Stimulated activated CD8-positive, alpha-beta memory T cell treated with anti-CD3 and anti-CD28 coated beads, Interleukin-12 subunit alpha, Interleukin-12 subunit beta, amount 100 ng/mL, for 4 hours (primary cell): ENCODE measurements at regions not wholly inside any gene's neighbourhood (a gene's known extent, or its start where the extent isn't known, plus 50 kb on each side); places are given as distances from the start of the nearest gene placed in this dataset.

Experiments used
- DNase-seq: peaks from one replicate; pipeline ENCODE4 v3.0.0-alpha.2; 2020; ENCODE audit warnings: low read depth

- DNase-seq: no peak
Measured at GRCh38 chr13:90951663-90952062, 395.8 kb upstream of the MIR17HG start.

- no peak for DNase-seq
Measured at GRCh38 chr13:90952326-90952725, 395.2 kb upstream of the MIR17HG start.

- no peak for DNase-seq
Measured at GRCh38 chr13:90954605-90955195, 392.8 kb upstream of the MIR17HG start.

- no peak for DNase-seq
Measured at GRCh38 chr13:90956031-90956430, 391.5 kb upstream of the MIR17HG start.

GRCh38 chr13:90958866-90959265 lies 388.6 kb upstream of the MIR17HG start:
- DNase-seq: no peak

- DNase-seq: no peak
Measured at GRCh38 chr13:90968166-90968904, 379.2 kb upstream of the MIR17HG start.

- DNase-seq: no peak
Measured at GRCh38 chr13:90974249-90974975, 373.1 kb upstream of the MIR17HG start.

- no peak for DNase-seq
Measured at GRCh38 chr13:90979059-90979458, 368.4 kb upstream of the MIR17HG start.

- no peak for DNase-seq
Measured at GRCh38 chr13:90984756-90985155, 362.7 kb upstream of the MIR17HG start.

GRCh38 chr13:90995001-90995400 lies 352.5 kb upstream of the MIR17HG start:
- no peak for DNase-seq

- no peak for DNase-seq
Measured at GRCh38 chr13:90995614-90996013, 351.9 kb upstream of the MIR17HG start.

GRCh38 chr13:90997951-90998350 lies 349.5 kb upstream of the MIR17HG start:
- no peak for DNase-seq

GRCh38 chr13:90999401-90999800 lies 348.1 kb upstream of the MIR17HG start:
- DNase-seq: no peak

GRCh38 chr13:91001371-91001770 lies 346.1 kb upstream of the MIR17HG start:
- DNase-seq: no peak

- DNase-seq: no peak
Measured at GRCh38 chr13:91014696-91015095, 332.8 kb upstream of the MIR17HG start.

GRCh38 chr13:91017031-91017668 lies 330.3 kb upstream of the MIR17HG start:
- DNase-seq: no peak

- no peak for DNase-seq
Measured at GRCh38 chr13:91017669-91018053, 329.8 kb upstream of the MIR17HG start.

GRCh38 chr13:91020461-91021034 lies 326.9 kb upstream of the MIR17HG start:
- no peak for DNase-seq

- DNase-seq: no peak
Measured at GRCh38 chr13:91024157-91024792, 323.2 kb upstream of the MIR17HG start.

GRCh38 chr13:91025442-91025841 lies 322.0 kb upstream of the MIR17HG start:
- DNase-seq: no peak

GRCh38 chr13:91031508-91031907 lies 316.0 kb upstream of the MIR17HG start:
- no peak for DNase-seq

GRCh38 chr13:91032104-91032503 lies 315.4 kb upstream of the MIR17HG start:
- DNase-seq: no peak
